OCI-M2 (cell line): ENCODE measurements at regions not wholly inside any gene's neighbourhood (a gene's known extent, or its start where the extent isn't known, plus 50 kb on each side); places are given as distances from the start of the nearest gene placed in this dataset.
"Not testable (repeated sequence)": the region's sequence is repeated elsewhere in the genome, so short reads cannot be mapped to it uniquely, and the experiment has no call there.

ENCODE experiments used
- DNase-seq: peaks from one replicate; lab custom pipeline; 2025; ENCODE audit not compliant: unreplicated experiment; lab: John Stamatoyannopoulos, UW

DNA sequence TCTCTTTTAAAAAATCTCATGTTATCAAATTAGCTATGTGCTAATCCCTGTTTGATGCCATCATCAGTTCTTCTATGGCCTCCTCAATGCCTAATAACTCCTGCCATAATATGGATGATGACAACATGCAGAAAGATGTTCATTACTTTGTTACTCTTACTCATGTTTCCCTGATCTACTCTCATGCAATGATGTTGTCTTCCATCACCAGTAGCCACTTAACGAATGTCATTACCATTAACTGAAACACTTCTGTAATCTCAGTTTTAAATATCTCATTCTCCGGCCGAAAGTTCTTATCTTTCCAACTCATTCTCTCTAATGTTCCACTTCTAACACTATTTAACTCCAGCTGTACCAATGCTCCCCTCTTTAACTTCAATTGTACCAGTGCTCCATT lies 1187.7 kb downstream of the OTOL1 start:
- no peak for DNase-seq

DNA sequence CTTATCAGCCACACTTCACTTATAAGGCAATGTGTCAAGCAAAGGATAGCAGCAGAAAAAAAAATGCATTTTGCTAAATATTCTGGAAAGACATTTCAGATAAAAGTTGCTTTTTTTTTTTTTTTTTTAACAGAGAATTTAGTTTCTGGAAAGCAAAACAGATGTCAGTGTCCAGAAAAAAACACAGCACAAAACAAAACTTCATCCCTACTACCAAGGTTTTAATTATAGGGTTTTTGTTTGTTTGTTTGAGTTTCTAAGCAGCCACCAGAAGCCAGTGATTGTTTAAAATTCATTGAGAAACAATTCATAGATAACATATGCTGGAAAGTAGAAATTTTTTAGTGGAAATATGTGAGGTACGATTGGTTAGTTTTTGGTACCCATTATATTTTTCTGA lies 1202.7 kb downstream of the OTOL1 start:
- no peak for DNase-seq

DNA sequence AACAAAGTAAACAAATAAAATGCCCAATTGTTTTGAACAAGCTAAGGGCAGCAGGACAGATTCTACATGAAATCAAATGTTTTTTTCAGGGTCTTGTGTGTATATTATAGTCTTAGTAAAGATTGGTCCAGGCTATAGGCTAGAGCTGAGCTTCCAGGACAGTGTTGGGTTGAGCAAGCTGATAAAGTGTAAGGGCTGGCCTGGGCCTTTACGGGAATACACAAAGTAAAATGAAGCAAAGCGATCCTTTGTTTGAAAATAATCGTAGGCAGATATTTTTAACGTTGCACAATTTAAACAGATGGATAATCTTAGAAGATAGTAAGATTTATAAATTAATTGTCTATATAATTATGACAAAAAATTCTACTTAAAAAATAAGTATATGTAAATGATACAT lies 1204.6 kb downstream of the OTOL1 start:
- DNase-seq, result no peak

DNA sequence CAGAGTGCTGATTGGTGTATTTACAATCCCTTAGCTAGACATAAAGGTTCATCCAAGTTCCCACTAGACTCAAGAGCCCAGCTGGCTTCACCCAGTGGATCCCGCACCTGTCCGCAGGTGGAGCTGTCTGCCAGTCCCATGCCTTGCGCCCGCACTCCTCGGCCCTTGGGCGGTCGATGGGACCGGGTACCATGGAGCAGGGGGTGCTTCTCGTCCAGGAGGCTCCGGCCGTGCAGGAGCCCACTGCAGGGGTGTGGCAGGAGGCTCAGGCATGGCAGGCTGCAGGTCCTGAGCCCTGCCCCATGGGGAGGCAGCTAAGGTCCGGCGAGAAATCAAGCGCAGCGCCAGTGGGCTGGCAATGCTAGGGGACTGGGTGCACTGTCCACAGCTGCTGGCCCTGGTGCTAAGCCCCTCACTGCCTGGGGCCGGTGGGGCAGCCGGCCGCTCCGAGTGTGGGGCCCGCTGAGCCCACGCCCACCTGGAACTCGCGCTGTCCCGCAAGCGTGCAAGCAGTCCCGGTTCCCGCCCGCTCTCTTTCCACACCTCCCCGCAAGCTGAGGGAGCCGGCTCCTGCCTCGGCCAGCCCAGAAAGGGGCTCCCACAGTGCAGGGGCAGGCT lies 1206.3 kb downstream of the OTOL1 start:
- no peak for DNase-seq

DNA sequence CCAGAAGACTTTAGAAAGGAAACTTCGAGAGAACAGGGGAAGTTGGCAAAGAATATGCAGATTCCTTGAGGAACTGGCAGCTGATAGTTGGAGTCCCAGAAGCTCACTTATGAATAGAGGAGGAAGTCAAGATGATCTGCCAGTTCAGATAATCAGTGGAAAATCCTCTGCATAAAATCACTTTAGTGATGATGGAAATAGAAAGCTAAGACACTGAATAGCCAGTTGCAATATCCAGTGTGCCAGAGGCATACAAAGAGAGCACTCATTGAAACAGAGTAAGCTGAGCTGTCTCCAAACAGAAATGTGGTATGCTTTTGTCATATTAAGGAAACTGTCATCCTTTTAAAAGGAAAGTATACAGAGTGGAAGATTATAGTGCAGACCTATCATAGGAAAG lies 1207.6 kb downstream of the OTOL1 start:
- DNase-seq, result no peak

DNA sequence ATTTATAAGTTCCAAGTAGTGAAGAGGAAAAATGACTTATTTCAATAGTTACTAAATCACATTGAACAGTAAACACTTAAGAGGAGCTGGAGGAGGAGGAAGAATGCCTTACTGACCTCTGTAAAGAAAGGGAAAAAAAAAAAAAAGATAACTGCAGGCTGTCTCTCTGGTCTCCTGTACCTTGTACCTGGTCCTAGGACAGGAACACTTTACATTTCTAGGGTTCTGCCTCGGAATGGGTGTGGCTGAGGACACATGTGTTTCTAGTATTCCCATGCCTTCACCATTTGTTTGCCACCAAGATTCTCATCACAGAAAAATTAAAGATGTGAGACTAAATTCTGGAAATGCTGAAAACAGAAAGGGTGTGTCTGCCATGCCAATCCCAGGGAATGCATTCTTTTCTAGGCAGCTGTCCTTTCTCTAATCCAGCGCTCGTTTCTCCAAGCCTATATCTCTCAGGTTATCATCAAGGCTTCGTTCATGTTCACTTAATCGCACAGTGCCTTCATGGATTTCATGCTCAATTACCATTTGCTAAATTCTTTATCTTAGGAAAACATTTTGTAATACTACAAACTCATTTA lies 1208.3 kb downstream of the OTOL1 start:
- no peak for DNase-seq

DNA sequence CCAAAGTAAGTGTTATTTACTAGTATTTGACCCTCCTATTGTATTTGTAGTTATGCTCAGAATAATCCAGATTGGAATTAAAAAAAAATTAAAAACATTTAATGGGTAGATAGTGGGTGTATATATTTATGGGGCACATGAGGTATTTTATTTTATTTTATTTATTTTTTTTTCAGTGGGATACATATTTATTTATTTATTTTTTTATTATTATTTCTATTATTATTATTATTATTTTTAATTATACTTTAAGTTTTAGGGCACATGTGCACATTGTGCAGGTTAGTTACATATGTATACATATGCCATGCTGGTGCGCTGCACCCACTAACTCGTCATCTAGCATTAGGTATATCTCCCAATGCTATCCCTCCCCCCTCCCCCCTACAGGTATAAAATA lies 1211.8 kb downstream of the OTOL1 start:
- DNase-seq, result not testable (repeated sequence)

DNA sequence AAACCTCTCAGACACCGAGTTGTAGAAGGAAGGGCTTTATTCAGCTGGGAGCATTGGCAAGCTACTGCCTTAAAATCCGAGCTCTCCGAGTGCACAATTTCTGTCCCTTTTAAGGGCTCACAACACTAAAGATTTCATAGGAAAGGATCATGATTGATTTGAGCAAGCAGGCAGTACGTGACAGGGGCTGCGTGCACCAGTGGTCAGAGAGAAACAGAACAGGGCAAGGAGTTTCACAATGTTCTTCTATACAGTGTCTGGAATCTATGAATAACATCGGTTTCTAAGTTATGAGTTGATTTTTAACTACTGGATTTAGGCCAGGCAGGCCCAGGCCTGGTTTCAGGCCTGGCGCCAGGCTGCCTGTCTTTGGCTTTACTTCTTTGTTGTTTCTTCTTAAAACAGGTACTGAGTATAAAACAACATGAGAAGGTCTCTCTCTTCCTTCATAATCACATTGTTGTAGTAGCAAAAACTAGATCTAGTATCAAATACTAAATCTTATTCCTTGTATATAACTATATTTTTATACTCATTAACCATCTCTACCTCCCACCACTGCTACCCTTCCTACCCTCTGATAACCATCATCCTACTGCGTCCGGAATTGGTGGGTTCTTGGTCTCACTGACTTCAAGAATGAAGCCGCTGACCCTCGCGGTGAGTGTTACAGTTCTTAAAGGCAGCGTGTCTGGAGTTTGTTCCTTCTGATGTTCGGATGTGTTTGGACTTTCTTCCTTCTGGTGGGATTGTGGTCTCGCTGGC lies 1212.5 kb downstream of the OTOL1 start:
- not testable (repeated sequence) for DNase-seq

DNA sequence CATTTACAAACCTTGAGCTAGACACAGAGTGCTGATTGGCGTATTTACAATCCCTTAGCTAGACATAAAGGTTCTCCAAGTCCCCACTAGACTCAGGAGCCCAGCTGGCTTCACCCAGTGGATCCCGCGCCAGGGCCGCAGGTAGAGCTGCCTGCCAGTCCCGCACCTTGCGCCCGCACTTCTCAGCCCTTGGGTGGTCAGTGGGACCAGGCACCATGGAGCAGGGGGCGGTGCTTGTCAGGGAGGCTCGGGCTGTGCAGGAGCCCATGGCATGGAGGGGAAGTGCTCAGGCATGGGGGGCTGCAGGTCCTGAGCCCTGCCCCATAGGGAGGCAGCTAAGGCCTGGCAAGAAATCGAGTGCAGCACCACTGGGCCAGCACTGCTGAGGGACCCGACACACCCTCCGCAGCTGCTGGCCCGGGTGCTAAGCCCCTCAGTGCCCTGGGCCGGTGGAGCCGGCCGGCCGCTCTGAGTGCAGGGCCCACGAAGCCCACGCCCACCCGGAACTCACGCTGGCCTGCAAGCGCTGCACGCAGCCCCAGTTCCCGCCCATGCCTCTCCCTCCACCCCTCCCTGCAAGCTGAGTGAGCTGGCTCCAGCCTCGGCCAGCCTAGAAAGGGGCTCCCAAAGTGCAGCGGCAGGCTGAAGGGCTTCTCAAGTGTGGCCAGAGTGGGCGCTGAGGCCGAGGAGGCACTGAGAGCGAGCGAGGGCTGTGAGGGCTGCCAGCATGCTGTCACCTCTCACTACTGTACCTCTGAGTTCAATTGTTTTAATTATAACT lies 1213.9 kb downstream of the OTOL1 start:
- DNase-seq, result no peak

DNA sequence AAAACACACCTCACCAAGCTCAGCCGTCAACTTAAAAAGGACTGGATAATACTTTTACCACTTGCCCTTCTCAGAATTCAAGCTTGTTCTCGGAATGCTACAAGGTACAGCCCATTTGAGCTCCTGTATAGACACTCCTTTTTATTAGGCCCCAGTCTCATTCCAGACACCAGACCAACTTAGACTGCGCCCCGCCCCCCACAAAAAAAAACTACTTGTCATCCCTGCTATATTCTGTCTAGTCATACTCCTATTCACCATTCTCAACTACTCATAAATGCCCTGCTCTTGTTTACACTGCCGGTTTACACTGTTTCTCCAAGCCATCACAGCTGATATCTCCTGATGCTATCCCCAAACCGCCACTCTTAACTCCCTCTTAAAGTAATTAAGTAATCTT lies 1220.5 kb downstream of the OTOL1 start:
- not testable (repeated sequence) for DNase-seq

DNA sequence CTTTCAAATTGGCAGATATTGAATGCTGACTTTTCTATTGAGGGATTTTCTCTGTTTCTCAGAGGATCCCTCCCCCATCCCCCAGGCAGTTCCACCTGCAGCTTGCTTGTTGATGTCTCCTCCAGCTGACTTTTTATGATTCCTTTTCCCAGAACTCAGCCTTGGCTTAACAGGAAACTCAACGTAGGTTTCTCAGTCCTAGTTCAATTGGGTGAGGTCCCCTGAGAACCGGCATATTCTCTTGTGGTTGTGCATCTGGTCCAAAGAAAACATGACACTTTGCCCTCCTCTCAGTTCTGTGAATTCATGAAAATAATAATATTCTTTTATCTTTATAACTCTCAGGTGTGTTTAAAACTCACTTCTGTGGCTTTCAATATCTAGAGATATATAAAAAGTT lies 1222.1 kb downstream of the OTOL1 start:
- DNase-seq, result no peak

DNA sequence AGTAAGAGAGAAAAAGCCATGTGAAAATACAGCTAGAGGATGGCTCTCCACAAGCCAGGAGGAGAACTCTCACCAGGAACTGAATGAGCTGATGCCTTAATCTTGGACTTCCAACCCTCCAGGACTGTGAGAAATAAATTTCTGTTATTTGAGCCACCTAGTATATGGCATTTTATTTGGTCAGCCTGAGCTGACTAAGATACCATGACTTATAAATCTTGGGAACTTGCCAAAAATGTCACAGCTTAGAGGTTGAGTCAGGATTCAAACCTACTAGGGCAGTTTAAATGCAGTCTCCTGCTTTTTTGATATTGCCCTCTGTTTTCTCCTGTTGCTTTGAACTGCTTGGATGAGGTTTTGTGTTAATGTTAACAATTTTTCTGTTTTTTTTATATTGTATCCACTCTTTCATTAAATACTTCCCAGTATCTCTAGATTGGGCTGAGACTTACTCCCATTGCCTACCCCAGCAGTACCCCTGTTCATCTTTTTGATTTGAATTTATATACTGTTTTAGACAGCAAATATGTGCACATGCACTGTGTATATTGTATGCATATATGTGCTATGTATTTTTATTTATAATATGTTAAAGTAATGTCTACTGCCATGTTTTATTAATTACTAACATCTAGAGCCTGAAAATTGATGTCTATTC lies 1223.2 kb downstream of the OTOL1 start:
- DNase-seq, result no peak

DNA sequence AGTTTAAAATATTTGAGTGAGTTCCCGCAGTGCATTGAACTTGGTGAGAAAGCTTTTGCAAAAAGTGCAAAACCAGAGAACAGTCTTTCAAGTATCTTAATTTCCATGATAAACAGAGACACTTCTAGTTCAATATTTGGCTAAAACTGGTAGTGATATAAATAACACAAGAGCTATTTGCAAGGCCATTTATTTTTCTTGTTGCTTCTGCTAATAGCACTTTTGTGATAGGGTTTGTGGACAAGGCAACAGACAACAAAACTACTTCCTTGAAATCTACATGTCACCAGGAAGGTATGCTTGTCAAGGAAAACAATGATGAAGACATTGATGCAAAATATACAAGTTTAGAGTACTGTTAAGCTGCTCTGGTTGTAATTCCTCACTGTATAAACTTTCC lies 1225.1 kb downstream of the OTOL1 start:
- no peak for DNase-seq

DNA sequence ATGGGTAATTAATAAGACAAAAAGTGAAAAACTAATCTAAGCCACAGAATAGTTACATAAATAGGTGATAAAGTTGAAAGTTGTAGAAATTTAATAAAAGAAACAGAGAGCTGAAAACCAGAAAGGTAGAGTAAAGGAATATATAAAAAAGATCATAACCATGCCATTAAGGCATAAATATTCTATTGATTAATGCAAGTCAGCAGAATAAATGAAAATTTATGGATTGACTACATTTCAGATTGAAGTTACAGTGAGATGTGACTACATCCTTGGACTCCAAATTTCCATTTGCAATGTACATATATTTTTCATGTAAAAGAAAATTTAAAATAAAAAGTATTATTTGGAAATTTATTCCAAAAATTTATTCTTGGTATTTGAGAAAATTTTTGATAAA lies 1225.7 kb downstream of the OTOL1 start:
- no peak for DNase-seq

DNA sequence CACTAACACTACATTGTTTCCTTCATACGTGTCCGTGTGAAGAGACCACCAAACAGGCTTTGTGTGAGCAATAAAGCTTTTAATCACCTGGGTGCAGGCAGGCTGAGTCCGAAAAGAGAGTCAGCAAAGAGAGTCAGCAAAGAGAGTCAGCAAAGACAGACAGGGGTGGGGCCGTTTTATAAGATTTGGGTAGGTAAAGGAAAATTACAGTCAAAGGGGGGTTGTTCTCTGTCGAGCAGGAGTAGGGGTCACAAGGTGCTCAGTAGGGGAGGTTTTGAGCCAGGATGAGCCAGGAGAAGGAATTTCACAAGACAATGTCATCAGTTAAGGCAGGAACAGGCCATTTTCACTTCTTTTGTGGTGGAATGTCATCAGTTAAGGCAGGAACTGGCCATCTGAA lies 1226.2 kb downstream of the OTOL1 start:
- DNase-seq, result not testable (repeated sequence)

DNA sequence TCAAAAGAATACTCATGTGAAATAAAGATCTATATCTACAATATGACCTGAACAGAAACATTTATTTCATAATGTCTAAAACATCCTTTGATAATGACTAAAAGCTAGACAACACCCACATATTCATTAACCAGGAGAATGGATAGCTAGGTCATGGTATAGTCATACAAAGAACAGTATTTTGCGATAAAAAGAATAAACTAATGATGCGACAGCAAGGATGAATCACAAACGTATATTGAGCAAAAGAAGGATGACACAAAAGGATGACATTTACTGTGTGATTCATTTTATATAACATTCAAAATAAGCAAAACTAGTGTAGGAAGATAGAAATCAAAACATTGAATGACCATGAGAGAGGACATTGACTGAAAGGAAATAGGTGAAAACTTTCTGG lies 1233.1 kb downstream of the OTOL1 start:
- DNase-seq, result no peak

DNA sequence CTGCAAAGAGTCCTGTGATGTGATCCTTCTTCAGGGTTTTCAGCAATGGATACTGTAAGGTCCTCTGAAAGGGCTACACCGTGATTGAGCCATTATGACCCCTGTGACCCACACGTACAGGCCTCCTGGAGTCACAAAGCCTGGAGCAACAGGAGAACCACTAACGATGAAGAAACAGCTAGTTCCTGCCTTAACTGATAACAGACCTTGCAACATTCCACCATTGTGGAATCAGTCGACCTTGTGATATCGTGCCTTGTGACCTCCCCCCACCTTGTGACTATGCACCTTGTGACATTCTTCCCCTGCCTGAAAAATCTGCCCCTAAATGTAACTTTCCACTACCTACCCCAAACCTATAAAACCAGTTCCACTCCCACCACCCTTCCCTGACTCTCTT lies 1235.4 kb downstream of the OTOL1 start:
- DNase-seq, result not testable (repeated sequence)

DNA sequence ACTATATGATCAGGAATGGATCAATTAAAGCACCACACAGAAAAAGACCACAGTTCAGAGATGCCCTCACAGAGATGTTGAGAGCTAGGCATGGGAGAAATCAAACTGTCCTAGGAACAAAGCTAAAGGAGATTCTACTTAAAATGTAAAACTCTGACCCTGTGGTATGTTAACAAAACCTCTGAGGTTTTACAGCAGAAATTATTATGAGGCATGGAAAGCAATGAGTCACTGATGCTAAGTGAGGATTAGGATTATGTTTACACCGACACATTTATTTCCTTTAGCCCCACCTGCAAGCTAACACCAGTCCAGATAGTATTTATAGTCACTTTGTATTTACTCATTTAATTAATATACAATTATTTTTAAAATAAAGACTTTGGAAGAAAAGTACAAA lies 1242.2 kb downstream of the OTOL1 start:
- DNase-seq, result no peak

DNA sequence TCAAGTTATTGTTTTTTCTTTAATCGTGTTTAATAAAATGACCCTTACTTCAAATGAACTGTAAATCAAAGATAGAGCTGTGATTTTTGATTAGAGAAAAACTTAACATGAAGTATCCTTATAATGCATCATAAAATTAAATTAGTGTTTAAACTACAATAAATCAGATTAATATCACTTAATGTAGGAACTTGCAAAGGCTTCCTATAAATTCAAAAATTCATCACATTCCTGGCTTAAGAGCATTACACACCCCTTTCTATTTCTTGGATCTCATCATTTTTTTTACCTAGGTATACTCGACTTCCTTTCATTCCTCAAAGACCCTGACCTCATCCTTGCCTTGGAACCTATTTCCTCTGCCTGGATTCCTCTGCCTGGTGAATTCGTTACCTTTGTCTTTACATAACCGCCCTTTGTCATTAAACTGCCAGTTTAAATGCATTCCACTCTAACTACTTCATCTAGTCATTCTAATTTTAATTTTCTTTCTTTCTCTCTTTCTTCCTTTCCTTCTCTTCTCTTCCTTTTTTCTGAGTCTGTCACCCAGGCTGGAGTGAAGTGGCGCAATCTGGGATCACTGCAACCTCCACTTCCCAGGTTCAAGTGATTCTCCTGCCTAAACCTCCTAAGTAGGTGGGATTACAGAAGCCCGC lies 1244.5 kb downstream of the OTOL1 start:
- no peak for DNase-seq

DNA sequence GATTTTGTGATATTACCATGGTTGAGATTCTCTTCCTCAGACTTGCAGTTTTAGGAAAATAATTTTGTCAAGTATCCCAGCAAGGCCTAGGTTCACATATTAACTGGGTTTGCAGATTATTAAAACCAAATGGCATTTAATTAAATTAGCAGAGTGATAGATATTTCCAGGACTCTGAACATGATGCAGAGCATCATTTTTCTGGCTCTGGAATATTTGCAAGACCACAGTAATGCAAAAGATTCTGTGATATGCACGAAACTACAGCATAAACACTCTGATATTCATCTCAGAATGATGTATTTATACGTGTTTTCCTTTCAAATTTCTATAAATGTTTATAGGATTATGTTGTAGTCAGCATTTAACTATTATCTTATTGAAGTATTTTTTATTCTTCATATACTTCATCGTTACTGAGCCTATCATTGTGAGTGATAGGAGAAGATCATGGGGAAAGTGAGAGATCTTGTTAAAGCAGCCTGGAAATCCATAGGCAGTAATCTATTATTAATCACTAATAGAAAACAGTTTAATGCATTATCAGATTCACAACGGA lies 1245.6 kb downstream of the OTOL1 start:
- no peak for DNase-seq
